ENCODE measurements at regions not wholly inside any gene's neighbourhood (a gene's known extent, or its start where the extent isn't known, plus 50 kb on each side); places are given as distances from the start of the nearest gene placed in this dataset.
"Not testable (repeated sequence)": the region's sequence is repeated elsewhere in the genome, so short reads cannot be mapped to it uniquely, and the experiment has no call there.

GRCh38 chr10:23493711-23494110, 54.8 kb downstream of the OTUD1 start:
- DNase-seq (ENCODE audit: low spot score) = no peak

- DNase-seq (ENCODE audit: low spot score) = no peak
Measured at GRCh38 chr10:23496727-23497126, 57.9 kb downstream of the OTUD1 start.

- DNase-seq (ENCODE audit: low spot score) = no peak
Measured at GRCh38 chr10:23499372-23500132, 60.7 kb downstream of the OTUD1 start.

- no peak for DNase-seq (ENCODE audit: low spot score)
Measured at GRCh38 chr10:23505797-23506465, 67.1 kb downstream of the OTUD1 start.

DNA sequence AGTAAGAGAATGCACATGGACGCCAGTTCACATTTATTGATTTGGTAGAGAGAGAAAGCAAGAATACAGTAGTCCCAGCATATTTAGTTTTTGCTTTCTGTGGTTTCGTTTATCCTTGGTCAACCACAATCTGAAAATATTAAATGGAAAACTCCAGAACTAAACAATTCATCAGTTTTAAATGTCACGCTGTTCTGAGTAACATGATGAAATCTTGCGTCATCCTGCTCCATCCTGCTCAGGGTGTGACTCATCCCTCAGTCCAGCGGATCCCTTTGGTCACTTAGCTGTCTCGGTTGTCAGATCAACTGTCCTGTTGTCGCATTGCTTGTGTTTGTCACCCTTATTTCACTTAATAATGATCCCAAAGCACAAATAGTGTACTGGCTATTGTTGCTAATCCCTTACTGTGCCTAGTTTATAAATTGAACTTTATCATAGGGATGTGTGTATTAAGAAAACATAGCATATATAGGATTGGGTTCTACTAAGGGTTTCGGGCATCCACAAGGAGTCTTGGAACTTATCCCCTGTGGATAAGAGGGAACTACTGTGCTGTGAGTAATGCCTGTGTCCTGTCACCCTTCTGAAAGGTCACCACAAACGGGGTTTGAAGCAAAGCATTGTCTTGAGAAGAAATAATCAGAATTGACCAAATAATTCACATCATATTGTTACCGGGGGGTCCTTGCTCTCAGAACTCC, 73.6 kb downstream of the OTUD1 start:
- peak; percentile 22 for DNase-seq (ENCODE audit: low spot score)

DNA sequence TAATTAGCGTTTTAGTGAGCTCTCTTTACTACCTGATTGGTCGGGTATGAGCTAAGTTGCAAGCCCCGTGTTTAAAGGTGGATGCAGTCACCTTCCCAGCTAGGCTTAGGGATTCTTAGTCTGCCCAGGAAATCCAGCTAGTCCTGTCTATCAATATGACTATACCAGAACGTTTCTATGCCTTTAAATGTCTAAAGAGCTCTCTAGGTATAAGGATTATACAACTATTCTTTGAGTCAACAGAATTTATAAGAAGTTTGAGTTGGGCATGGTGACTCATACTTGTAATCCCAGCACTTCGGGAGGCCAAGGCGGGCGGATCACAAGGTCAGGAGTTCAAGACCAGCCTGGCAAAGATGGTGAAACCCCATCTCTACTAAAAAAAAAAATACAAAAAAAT, 74.7 kb downstream of the OTUD1 start:
- DNase-seq (ENCODE audit: low spot score) = not testable (repeated sequence)

DNA sequence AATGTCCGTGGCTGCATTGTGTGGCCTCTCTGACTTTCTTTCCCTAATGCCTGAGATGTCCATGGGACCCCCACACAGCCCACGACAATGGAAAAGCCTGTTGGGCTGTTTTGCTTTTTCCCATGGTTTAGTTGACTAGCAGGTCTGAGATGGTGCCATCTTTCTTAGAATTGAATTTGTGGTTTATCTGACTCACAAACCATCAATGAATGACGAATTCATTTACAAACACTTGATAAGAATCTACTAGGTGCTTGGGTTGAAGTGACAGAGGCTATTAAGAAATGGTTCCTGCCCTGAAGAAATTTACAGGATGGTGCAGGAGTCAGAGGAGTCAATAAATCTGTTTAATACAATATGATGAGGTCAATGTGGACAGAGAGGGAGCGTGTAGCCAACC, 75.4 kb downstream of the OTUD1 start:
- no peak for DNase-seq (ENCODE audit: low spot score)

DNA sequence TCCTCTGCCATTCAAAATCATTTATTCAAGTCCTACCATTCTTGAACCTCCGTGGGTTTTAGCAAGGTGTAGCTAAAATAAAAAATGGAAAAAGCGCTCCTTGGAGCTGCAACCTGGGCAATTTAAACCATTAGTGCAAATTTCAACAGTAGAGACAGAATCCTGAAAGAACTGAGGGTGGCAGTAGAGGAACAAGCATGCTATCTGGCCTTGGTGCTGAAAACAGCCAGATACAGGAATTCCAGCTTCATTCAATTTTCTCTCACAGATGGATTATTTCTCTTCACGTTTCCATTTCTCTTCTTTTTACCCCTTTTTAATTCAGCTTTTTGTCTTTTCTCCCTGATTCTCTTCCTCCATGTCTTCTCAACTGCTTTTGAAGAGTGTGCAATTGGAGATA, 77.7 kb downstream of the OTUD1 start:
- peak; percentile 8 for DNase-seq (ENCODE audit: low spot score)

DNA sequence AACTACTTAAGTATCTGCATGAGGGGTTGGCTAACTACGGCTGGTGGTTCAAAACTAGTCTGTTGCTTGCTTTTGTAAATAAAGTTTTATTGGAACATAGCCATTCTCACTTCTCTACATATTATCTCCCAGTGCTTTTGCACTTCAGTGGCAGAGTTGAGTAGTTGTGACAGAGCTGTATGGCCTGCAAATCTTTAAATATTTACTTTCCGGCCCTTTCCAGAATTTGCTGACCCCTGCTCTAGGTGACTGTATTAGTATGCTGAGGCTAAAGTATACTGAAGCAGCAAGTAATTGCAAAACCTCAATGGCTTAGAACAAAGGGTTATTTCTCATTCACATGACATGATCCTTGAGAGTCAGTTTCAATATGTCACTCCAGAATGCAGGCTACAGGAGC, 78.3 kb downstream of the OTUD1 start:
- no peak for DNase-seq (ENCODE audit: low spot score)

- no peak for DNase-seq (ENCODE audit: low spot score)
Measured at GRCh38 chr10:23521735-23522134, 82.9 kb downstream of the OTUD1 start.

GRCh38 chr10:23522345-23522744, 83.5 kb downstream of the OTUD1 start:
- DNase-seq (ENCODE audit: low spot score) = no peak

DNA sequence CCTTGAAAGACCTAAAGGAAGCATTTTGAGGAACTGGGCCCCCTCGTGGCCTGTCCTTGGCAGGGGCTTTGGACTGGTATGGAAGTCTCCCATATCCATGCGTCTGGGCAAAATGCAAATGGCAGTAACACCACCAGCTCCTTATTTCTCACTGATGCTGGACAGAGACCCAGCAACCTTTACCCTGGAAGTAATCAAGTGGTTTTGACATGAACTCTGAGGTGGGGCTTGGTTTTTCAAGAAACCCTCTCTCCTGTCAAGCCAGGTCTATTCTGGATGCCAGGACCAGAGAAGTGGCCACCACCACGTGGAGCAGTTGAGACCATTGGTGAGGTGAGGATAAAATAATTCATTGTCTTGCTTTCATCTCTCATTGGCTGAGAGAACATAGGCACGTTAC, 84.4 kb downstream of the OTUD1 start:
- DNase-seq (ENCODE audit: low spot score) = no peak

DNA sequence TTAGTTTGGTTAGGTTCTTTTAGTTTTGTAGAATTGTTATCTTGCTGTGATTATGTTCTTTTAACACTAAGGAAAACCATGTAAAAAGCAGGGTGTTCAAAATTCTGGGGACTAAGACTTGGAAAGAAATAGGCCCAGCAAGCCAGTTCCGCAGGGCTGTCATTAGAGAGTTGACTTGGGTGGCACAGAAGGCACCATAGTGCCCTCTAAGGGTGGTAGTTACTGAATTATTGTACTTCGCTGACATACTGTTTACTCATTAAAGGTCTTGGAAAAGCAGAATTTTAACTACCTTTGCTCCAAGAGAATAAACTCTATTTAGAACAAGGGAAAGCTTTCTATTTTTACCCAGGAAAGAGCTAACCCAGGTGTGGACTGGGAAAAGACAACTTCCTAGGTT, 86.5 kb downstream of the OTUD1 start:
- DNase-seq (ENCODE audit: low spot score) = peak; percentile 7

DNA sequence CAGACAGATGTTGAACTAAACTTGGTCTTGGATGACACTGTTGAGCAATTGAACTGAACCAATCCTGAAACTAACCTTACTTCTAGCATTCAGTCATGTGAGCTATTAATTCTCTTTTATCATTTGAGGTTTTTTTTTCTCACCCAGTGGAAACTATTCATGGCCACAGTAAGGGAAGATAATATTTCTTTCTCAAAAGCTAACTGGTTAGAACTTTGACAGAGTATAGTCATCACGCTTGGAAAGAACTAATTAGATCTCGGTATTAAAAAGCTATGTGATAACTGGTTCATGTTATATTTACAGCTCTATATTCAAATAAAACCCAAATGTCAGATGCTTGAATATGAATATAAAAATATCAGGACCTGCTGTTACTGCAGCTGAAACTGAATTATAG, 89.5 kb downstream of the OTUD1 start:
- DNase-seq (ENCODE audit: low spot score) = no peak

- no peak for DNase-seq (ENCODE audit: low spot score)
Measured at GRCh38 chr10:23529625-23530024, 90.8 kb downstream of the OTUD1 start.

- no peak for DNase-seq (ENCODE audit: low spot score)
Measured at GRCh38 chr10:23530079-23530478, 91.2 kb downstream of the OTUD1 start.

DNA sequence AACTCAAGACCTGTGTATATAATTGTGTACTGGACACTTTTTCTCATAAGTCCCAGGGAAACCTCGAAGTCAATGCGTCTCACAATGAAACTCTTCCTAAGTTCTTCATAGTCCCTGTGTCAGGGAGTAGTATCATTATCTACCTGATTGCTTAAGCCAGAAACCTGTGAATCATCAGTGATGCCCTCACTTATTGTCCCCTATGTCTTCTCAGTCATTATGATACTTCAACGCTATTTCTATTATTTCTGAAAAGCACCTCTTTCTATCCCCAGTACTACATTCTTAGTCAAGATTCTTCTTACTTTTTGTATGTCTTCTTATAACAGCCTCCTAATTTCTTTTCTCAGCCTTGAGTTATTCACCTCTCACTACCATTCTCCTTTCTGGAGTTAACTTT, 94.3 kb downstream of the OTUD1 start:
- DNase-seq (ENCODE audit: low spot score) = no peak

GRCh38 chr10:23534326-23534725, 95.5 kb downstream of the OTUD1 start:
- DNase-seq (ENCODE audit: low spot score) = no peak

GRCh38 chr10:23534761-23535160, 95.9 kb downstream of the OTUD1 start:
- no peak for DNase-seq (ENCODE audit: low spot score)

DNA sequence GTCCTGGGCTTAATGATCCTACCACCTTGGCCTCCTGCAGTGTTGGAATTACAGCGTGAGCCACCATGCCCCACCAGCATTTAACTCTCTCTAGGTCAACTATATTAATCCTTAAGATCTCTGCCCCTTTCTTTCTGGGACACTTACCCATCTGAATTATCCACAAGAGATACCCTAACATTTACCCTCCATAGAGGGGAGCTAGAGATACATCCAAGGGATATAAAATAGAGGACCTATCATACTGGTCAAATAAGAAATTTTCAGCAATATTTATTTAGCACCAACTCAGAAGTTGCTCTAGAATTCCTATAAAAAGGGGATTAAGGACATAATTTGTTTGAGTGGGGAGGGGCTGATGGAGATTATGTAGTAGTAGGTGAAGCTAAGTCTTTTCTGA, 96.5 kb downstream of the OTUD1 start:
- DNase-seq (ENCODE audit: low spot score) = no peak

- DNase-seq (ENCODE audit: low spot score) = no peak
Measured at GRCh38 chr10:23538968-23539367, 100.1 kb downstream of the OTUD1 start.

- DNase-seq (ENCODE audit: low spot score) = no peak
Measured at GRCh38 chr10:23540401-23541030, 101.6 kb downstream of the OTUD1 start.
